ENCODE measurements at regions not wholly inside any gene's neighbourhood (a gene's known extent, or its start where the extent isn't known, plus 50 kb on each side); places are given as distances from the start of the nearest gene placed in this dataset.
"Not testable (repeated sequence)": the region's sequence is repeated elsewhere in the genome, so short reads cannot be mapped to it uniquely, and the experiment has no call there.

DNA sequence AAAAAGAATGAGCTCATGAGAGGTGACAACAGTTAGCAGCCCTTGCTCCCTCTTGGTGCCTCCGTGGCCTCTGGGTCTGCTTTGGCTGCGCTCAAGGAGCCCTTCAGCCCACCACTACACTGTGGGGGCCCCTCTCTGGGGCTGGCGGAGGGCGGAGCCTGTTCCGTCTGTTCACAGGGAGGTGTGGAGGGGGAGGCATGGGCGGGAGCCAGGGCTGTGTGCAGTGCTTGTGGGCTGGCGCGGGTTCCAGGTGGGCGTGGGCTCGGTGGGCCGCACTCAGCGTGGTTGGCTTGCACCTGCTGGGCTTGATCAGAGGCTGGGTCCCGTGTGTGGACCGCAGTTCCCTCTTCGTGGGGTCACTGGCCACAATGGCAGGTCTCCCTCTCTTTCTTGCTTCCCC is 953.4 kb upstream of the PRR20A start:
- Histone ChIP-seq H3K27ac (no peak overlapping the region), H3K4me3 (no peak overlapping the region), H3K9me3 (no peaks in the 10 kb centered on the region), H3K4me1 (no peaks in the 10 kb centered on the region), H3K36me3 (replicated peaks in 1 of 2; ENCODE audit: insufficient read depth in 1 of 2, low read depth in 2 of 2) (no peaks in the 10 kb centered on the region), H3K27me3 (no peaks in the 10 kb centered on the region)
- TF ChIP-seq, protein P1, sequence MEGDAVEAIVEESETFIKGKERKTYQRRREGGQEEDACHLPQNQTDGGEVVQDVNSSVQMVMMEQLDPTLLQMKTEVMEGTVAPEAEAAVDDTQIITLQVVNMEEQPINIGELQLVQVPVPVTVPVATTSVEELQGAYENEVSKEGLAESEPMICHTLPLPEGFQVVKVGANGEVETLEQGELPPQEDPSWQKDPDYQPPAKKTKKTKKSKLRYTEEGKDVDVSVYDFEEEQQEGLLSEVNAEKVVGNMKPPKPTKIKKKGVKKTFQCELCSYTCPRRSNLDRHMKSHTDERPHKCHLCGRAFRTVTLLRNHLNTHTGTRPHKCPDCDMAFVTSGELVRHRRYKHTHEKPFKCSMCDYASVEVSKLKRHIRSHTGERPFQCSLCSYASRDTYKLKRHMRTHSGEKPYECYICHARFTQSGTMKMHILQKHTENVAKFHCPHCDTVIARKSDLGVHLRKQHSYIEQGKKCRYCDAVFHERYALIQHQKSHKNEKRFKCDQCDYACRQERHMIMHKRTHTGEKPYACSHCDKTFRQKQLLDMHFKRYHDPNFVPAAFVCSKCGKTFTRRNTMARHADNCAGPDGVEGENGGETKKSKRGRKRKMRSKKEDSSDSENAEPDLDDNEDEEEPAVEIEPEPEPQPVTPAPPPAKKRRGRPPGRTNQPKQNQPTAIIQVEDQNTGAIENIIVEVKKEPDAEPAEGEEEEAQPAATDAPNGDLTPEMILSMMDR (IDR thresholded peaks at IDR 0.05): no peak
- TF ChIP-seq POLR2A (IDR thresholded peaks at IDR 0.05): no peak
- DNase-seq (no peak), ATAC-seq (no peak)
- 84% methylated on average over 15 of the region's 15 CpGs for WGBS, 2 donors
- intact Hi-C loops (cut with DNase I): no loop called here

DNA sequence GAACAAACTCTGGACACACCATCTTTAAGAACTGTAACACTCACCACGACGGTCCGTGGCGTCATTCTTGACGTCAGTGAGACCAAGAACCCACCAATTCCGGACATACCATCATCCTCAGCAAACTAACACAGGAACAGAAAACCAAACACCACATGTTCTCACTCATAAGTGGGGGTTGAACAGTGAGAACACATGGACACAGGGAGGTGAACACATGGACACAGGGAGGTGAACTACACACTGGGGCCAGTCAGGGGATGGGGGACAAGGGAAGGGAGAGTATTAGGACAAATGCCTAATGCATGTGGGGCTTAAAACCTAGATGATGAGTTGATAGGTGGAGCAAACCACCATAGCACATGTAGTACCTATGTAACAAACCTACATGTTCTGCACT is 952.1 kb upstream of the PRR20A start:
- H3K27ac ChIP-seq; H3K27me3 ChIP-seq; H3K4me3 ChIP-seq; DNase-seq; H3K9me3 ChIP-seq; H3K4me1 ChIP-seq; H3K36me3 ChIP-seq (replicated peaks in 1 of 2; ENCODE audit: insufficient read depth in 1 of 2, low read depth in 2 of 2); intact Hi-C loops (cut with DNase I); ATAC-seq: not testable (repeated sequence)
- 65 to 78% methylated on average over 6 of the region's 6 CpGs for WGBS, 2 donors

DNA sequence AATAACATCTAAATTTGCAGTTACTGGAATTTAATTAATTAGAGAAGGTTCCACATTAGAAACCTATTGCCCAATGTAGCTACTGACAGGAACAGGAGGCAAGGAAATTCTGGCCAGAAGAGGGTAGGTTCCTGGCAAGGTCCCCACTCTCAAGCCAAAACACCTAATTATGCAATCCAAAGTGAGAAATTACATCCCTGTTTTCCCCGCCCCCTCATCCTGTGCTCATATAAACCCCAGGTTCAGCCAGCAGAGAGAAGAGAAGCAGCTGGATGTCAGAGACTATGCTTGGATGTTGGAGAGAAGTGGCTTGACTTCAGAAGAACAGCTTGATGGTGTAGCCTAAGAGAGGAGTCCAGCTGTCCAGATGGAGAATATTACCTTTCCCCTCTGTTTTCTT is 951.3 kb upstream of the PRR20A start:
- no peaks in the 10 kb centered on the region for H3K4me1 ChIP-seq
- no peaks in the 10 kb centered on the region for H3K36me3 ChIP-seq (replicated peaks in 1 of 2; ENCODE audit: insufficient read depth in 1 of 2, low read depth in 2 of 2)
- H3K9me3 ChIP-seq: no peaks in the 10 kb centered on the region
- no peak overlapping the region for H3K4me3 ChIP-seq
- no peak overlapping the region for H3K27ac ChIP-seq
- TF ChIP-seq, protein P1 (IDR thresholded peaks at IDR 0.05): no peak
- TF ChIP-seq POLR2A (IDR thresholded peaks at IDR 0.05): no peak
- intact Hi-C loops (cut with DNase I): no loop called here
- DNase-seq (no peak), ATAC-seq (no peak)
- 29 to 48% methylated on average over 1 of the region's 1 CpG for WGBS, 2 donors
- no peaks in the 10 kb centered on the region for H3K27me3 ChIP-seq

DNA sequence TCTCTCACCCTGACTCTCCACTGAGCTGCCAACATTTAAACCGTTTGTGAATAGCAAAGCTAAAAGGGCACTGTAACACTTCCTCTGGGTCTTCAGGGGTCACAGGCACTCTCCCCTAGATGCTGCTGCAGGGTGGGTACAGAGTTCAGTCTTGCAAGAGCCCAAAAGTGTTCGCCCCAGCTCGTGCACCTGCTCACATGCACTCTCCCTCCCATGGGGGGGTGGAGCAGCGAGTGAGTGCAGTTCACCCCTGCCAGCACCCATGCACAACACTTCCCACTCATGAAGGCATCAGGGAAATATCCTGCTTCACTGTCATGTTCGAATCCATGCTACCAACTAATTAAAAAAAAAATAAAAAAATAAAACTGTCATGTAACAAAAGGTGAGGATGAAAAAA is 950.7 kb upstream of the PRR20A start:
- DNase-seq: no peak
- Histone ChIP-seq H3K27ac (no peak overlapping the region), H3K4me3 (no peak overlapping the region), H3K27me3 (no peaks in the 10 kb centered on the region), H3K4me1 (no peaks in the 10 kb centered on the region), H3K36me3 (replicated peaks in 1 of 2; ENCODE audit: insufficient read depth in 1 of 2, low read depth in 2 of 2) (no peaks in the 10 kb centered on the region), H3K9me3 (no peaks in the 10 kb centered on the region)
- WGBS, 2 donors: 55 to 59% methylated on average over 5 of the region's 5 CpGs
- TF ChIP-seq, protein P1 (IDR thresholded peaks at IDR 0.05): no peak
- no peak for TF ChIP-seq POLR2A (IDR thresholded peaks at IDR 0.05)
- no peak for ATAC-seq
- intact Hi-C loops (cut with DNase I): no loop called here

DNA sequence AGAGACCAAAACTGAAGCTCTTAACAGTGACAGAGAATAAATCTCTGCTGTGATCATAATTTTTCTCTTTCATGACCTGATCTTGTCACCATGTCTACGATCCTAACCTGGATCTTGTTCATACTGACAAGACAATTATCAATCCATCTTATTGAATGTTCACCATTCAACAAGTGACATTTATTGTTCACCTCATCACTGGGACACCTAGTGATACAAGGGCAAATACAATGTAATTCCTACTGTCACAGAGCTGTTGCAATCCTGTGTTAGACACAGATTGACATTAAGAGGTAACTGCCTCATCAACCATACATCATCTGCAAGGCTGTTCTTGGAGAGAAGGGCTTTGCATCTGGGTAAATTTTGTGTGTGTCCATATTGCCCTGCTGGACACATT is 942.4 kb upstream of the PRR20A start:
- DNase-seq: no peak
- H3K27me3 ChIP-seq: no peaks in the 10 kb centered on the region
- WGBS, 2 donors: 41 to 57% methylated on average over 1 of the region's 1 CpG

More for the DNA sequence above, 942.4 kb upstream of the PRR20A start:
- TF ChIP-seq, protein P1 (IDR thresholded peaks at IDR 0.05): no peak
- TF ChIP-seq POLR2A (IDR thresholded peaks at IDR 0.05): no peak
- no peaks in the 10 kb centered on the region for H3K4me1 ChIP-seq
- no peak for ATAC-seq
- H3K36me3 ChIP-seq (replicated peaks in 1 of 2; ENCODE audit: insufficient read depth in 1 of 2, low read depth in 2 of 2): no peaks in the 10 kb centered on the region
- H3K9me3 ChIP-seq: no peaks in the 10 kb centered on the region
- intact Hi-C loops (cut with DNase I): no loop called here
- no peak overlapping the region for H3K27ac ChIP-seq
- H3K4me3 ChIP-seq: no peak overlapping the region
